HG03439 (cell line): ENCODE measurements at regions not wholly inside any gene's neighbourhood (a gene's known extent, or its start where the extent isn't known, plus 50 kb on each side); places are given as distances from the start of the nearest gene placed in this dataset.
A peak's percentile ranks its signal among the peaks of the same experiment; 100 is the strongest.
"Not testable (repeated sequence)": the region's sequence is repeated elsewhere in the genome, so short reads cannot be mapped to it uniquely, and the experiment has no call there.

Source experiments
- ATAC-seq: cut with Tn5 transposase; IDR thresholded peaks from one replicate; pipeline ENCODE4 v1.9.1; 2021; ENCODE audit warnings: mild to moderate bottlenecking, moderate library complexity; ENCODE audit not compliant: unreplicated experiment

- ATAC-seq = no peak
Measured at GRCh38 chr6:113750151-113750855, 106.8 kb upstream of the MARCKS start.

GRCh38 chr6:113754291-113754690 is 102.9 kb upstream of the MARCKS start:
- no peak for ATAC-seq

GRCh38 chr6:113755449-113756289 is 101.5 kb upstream of the MARCKS start:
- ATAC-seq = peak; percentile 80

- ATAC-seq = no peak
Measured at GRCh38 chr6:113756290-113756665, 100.9 kb upstream of the MARCKS start.

GRCh38 chr6:113758214-113758613 is 98.9 kb upstream of the MARCKS start:
- ATAC-seq = no peak

- no peak for ATAC-seq
Measured at GRCh38 chr6:113758826-113759574, 98.1 kb upstream of the MARCKS start.

- ATAC-seq = no peak
Measured at GRCh38 chr6:113762641-113763040, 94.5 kb upstream of the MARCKS start.

- no peak for ATAC-seq
Measured at GRCh38 chr6:113763311-113763766, 93.8 kb upstream of the MARCKS start.

- ATAC-seq = peak; percentile 67
Measured at GRCh38 chr6:113763876-113764275, 93.3 kb upstream of the MARCKS start.

GRCh38 chr6:113765909-113766308 is 91.2 kb upstream of the MARCKS start:
- no peak for ATAC-seq

GRCh38 chr6:113767985-113768384 is 89.2 kb upstream of the MARCKS start:
- no peak for ATAC-seq

GRCh38 chr6:113772961-113773360 is 84.2 kb upstream of the MARCKS start:
- ATAC-seq = no peak

- ATAC-seq = no peak
Measured at GRCh38 chr6:113774127-113774825, 82.9 kb upstream of the MARCKS start.

GRCh38 chr6:113776998-113777397 is 80.1 kb upstream of the MARCKS start:
- no peak for ATAC-seq

- no peak for ATAC-seq
Measured at GRCh38 chr6:113777601-113778000, 79.5 kb upstream of the MARCKS start.

- ATAC-seq = no peak
Measured at GRCh38 chr6:113779656-113780055, 77.5 kb upstream of the MARCKS start.

GRCh38 chr6:113782636-113783035 is 74.5 kb upstream of the MARCKS start:
- no peak for ATAC-seq

GRCh38 chr6:113786168-113786567 is 71.0 kb upstream of the MARCKS start:
- no peak for ATAC-seq

- no peak for ATAC-seq
Measured at GRCh38 chr6:113788586-113788985, 68.6 kb upstream of the MARCKS start.

GRCh38 chr6:113791225-113791624 is 65.9 kb upstream of the MARCKS start:
- ATAC-seq = not testable (repeated sequence)

GRCh38 chr6:113795371-113795770 is 61.8 kb upstream of the MARCKS start:
- ATAC-seq = not testable (repeated sequence)
